Endodermal cell (in vitro differentiated cells): ENCODE measurements at regions not wholly inside any gene's neighbourhood (a gene's known extent, or its start where the extent isn't known, plus 50 kb on each side); places are given as distances from the start of the nearest gene placed in this dataset.
"Not testable (repeated sequence)": the region's sequence is repeated elsewhere in the genome, so short reads cannot be mapped to it uniquely, and the experiment has no call there.

Experiments used
- DNase-seq: peaks from one replicate; pipeline ENCODE4 v3.0.0-alpha.2; 2017
- H3K27ac ChIP-seq: 2 replicates; pipeline ENCODE4 v1.5.1; 2013; ENCODE audit warnings: mild to moderate bottlenecking, low read depth, low read length, moderate library complexity
- H3K27me3 ChIP-seq: 2 replicates; pipeline ENCODE4 v1.6.1; 2013; ENCODE audit warnings: mild to moderate bottlenecking, low read length, moderate library complexity; ENCODE audit not compliant: insufficient read depth, control insufficient read depth, poor library complexity, severe bottlenecking
- H3K36me3 ChIP-seq: 2 replicates; pipeline ENCODE4 v1.7.0; 2013; ENCODE audit warnings: mild to moderate bottlenecking, low read length, moderate library complexity; ENCODE audit not compliant: control insufficient read depth, insufficient read depth
- H3K4me1 ChIP-seq: one replicate; pipeline ENCODE4 v1.7.0; 2013; ENCODE audit warnings: low read length; ENCODE audit not compliant: control insufficient read depth, insufficient read depth
- H3K4me3 ChIP-seq: 2 replicates; pipeline ENCODE4 v1.5.1; 2013; ENCODE audit warnings: mild to moderate bottlenecking, low read length, moderate library complexity
- H3K9ac ChIP-seq: 2 replicates; pipeline ENCODE4 v1.6.1; 2013; ENCODE audit warnings: mild to moderate bottlenecking, low read length, moderate library complexity; ENCODE audit not compliant: poor library complexity, severe bottlenecking; ENCODE audit errors: extremely low read depth
- H3K9me3 ChIP-seq: 2 replicates; pipeline ENCODE4 v1.6.1; 2013; ENCODE audit warnings: mild to moderate bottlenecking, low read length, moderate library complexity; ENCODE audit not compliant: control insufficient read depth
- H3K27ac Mint-ChIP-seq: 2 replicates; pipeline ENCODE4 v1.8.0; 2020; ENCODE audit warnings: mixed read lengths
- H3K27me3 Mint-ChIP-seq: 2 replicates; pipeline ENCODE4 v1.8.0; 2021; ENCODE audit warnings: mild to moderate bottlenecking, mixed read lengths; ENCODE audit not compliant: insufficient read depth
- H3K36me3 Mint-ChIP-seq: 2 replicates; pipeline ENCODE4 v1.8.0; 2020; ENCODE audit warnings: low read depth, mixed read lengths
- H3K4me1 Mint-ChIP-seq: 2 replicates; pipeline ENCODE4 v1.8.0; 2020; ENCODE audit warnings: mixed read lengths
- H3K4me3 Mint-ChIP-seq: 2 replicates; pipeline ENCODE4 v1.8.0; 2020; ENCODE audit warnings: mild to moderate bottlenecking, moderate library complexity, mixed read lengths
- H3K9me3 Mint-ChIP-seq: 2 replicates; pipeline ENCODE4 v1.8.0; 2020; ENCODE audit warnings: mild to moderate bottlenecking, mixed read lengths
- CTCF ChIP-seq: fragments of 200-600 bp; sonication (generic); conservative IDR thresholded peaks from 2 replicates; pipeline ENCODE4 v1.5.0; 2021; ENCODE audit warnings: antibody characterized with exemption, mild to moderate bottlenecking
- WGBS, 2 experiments: methylation state at CpG; one replicate each; pipeline versions ENCODE4 v1.1.5 to v1.1.7; 2013; ENCODE audit warnings: missing lambda C conversion rate in 2 of 2, mixed read lengths in 1 of 2; ENCODE audit not compliant: insufficient coverage in 1 of 2, insufficient read length in 1 of 2; 5-methylcytosine and 5-hydroxymethylcytosine counted together

GRCh38 chr4:138579146-138579545, 337.0 kb upstream of the SLC7A11 start:
- WGBS, 2 experiments = 98% methylated on average over 2 of the region's 2 CpGs; no CpG with 5 or more reads in 1 of the 2 experiments
- DNase-seq = no peak
- Histone ChIP-seq H3K4me1 (no peaks in the 10 kb centered on the region), H3K36me3 (no peaks in the 10 kb centered on the region), H3K27me3 (no peaks in the 10 kb centered on the region), H3K27ac (no peak overlapping the region), H3K9me3 (peaks cover 20% of the 10 kb centered on the region), H3K9ac (no peak overlapping the region), H3K4me3 (no peak overlapping the region)
- TF ChIP-seq CTCF = no peak
- no peaks in the 10 kb centered on the region for H3K36me3 Mint-ChIP-seq
- H3K4me3 Mint-ChIP-seq = no peak overlapping the region
- no peaks in the 10 kb centered on the region for H3K27me3 Mint-ChIP-seq
- H3K4me1 Mint-ChIP-seq = peaks cover 7% of the 10 kb centered on the region
- peaks cover 22% of the 10 kb centered on the region for H3K9me3 Mint-ChIP-seq
- no peak overlapping the region for H3K27ac Mint-ChIP-seq

GRCh38 chr4:138577826-138578225, 335.7 kb upstream of the SLC7A11 start:
- not testable (repeated sequence) for H3K36me3 ChIP-seq, H3K27me3 ChIP-seq, H3K9ac ChIP-seq, H3K4me3 Mint-ChIP-seq, H3K4me1 ChIP-seq, H3K27ac Mint-ChIP-seq, H3K4me3 ChIP-seq, H3K27ac ChIP-seq, H3K36me3 Mint-ChIP-seq, H3K4me1 Mint-ChIP-seq, H3K27me3 Mint-ChIP-seq
- H3K9me3 ChIP-seq = peaks cover 20% of the 10 kb centered on the region
- TF ChIP-seq CTCF = peak; percentile 65
- peak; percentile 61 for DNase-seq
- peaks cover 22% of the 10 kb centered on the region for H3K9me3 Mint-ChIP-seq
- WGBS, 2 experiments = 83 to 96% methylated on average over 1 to 3 of the region's 3 CpGs

- Mint-ChIP-seq H3K9me3 (peaks cover 18% of the 10 kb centered on the region), H3K27ac (no peak overlapping the region)
These were observed 335.0 kb upstream of the SLC7A11 start for GRCh38 chr4:138577145-138577544.

More at GRCh38 chr4:138577145-138577544, 335.0 kb upstream of the SLC7A11 start:
- no peak overlapping the region for H3K4me3 Mint-ChIP-seq
- Histone ChIP-seq H3K9me3 (peaks cover 20% of the 10 kb centered on the region), H3K27me3 (no peaks in the 10 kb centered on the region), H3K27ac (no peak overlapping the region), H3K9ac (no peak overlapping the region), H3K4me3 (no peak overlapping the region), H3K4me1 (no peaks in the 10 kb centered on the region), H3K36me3 (no peaks in the 10 kb centered on the region)
- no peaks in the 10 kb centered on the region for H3K36me3 Mint-ChIP-seq
- H3K27me3 Mint-ChIP-seq = no peaks in the 10 kb centered on the region
- DNase-seq = no peak
- peaks cover 7% of the 10 kb centered on the region for H3K4me1 Mint-ChIP-seq
- no peak for TF ChIP-seq CTCF
